ENCODE measurements at regions not wholly inside any gene's neighbourhood (a gene's known extent, or its start where the extent isn't known, plus 50 kb on each side); places are given as distances from the start of the nearest gene placed in this dataset.

- no peak overlapping the region; the same call in 1 of the 2 replicates for H3K14ac ChIP-seq (ENCODE audit: insufficient read depth, low read length)
- no peak overlapping the region for H2BK12ac ChIP-seq (ENCODE audit: insufficient read length, low read depth, low read length)
- H4K91ac ChIP-seq (ENCODE audit: insufficient read length, low read depth, low read length) = no peak overlapping the region
- H3K79me1 ChIP-seq (ENCODE audit: insufficient read depth, low read depth, low read length, poor library complexity, severe bottlenecking) = no peaks in the 10 kb centered on the region
- H3K27ac Mint-ChIP-seq = peak overlapping the region; percentile 2 to 79 (median 31); a peak in 6 of 7 replicates
- peak overlapping the region; percentile 70 for H3T11ph ChIP-seq (ENCODE audit: low read length)
- no peaks in the 10 kb centered on the region for H3K27me3 Mint-ChIP-seq (ENCODE audit: low read depth)
- no peak overlapping the region for H2BK5ac ChIP-seq (ENCODE audit: insufficient read length, low read length)
- no peak overlapping the region for H3K56ac ChIP-seq (ENCODE audit: insufficient read length, low read depth, low read length)
- no peak overlapping the region for H3K23ac ChIP-seq (ENCODE audit: insufficient read length, low read depth, low read length)
- H3K18ac ChIP-seq (ENCODE audit: insufficient read length, low read depth, low read length) = no peak overlapping the region
- peak overlapping the region; percentile 96 for H2BK20ac ChIP-seq (ENCODE audit: low read depth, low read length, poor library complexity, severe bottlenecking)
- no peaks in the 10 kb centered on the region for H3K27me3 ChIP-seq (ENCODE audit: insufficient read depth, low read length)
- H3K9ac ChIP-seq (ENCODE audit: extremely low read depth, insufficient read length, low read length) = no peak overlapping the region
- no peak overlapping the region for H4K8ac ChIP-seq (replicated peaks; ENCODE audit: insufficient read length, low read depth, low read length)
- no peak overlapping the region for H4K5ac ChIP-seq (ENCODE audit: insufficient read length, low read depth, low read length)
- H3K4ac ChIP-seq (ENCODE audit: low read depth, low read length) = no peak overlapping the region
- no peak overlapping the region for H2AK5ac ChIP-seq (ENCODE audit: insufficient read length, low read length)
- H2BK120ac ChIP-seq (ENCODE audit: low read depth, low read length, poor library complexity, severe bottlenecking) = peak overlapping the region; percentile 88
- no peak overlapping the region for H3K4me3 Mint-ChIP-seq
- H3K4me2 ChIP-seq (ENCODE audit: insufficient read depth, insufficient read length, low read length) = no peak overlapping the region
- no peak overlapping the region for H3K27ac ChIP-seq (ENCODE audit: insufficient read length, low read depth, low read length)
- DNase-seq = no peak
- no peaks in the 10 kb centered on the region for H3K79me2 ChIP-seq (ENCODE audit: insufficient read depth, low read length)
- no peak overlapping the region for H2AFZ ChIP-seq (ENCODE audit: low read length)
- H3K4me1 ChIP-seq (ENCODE audit: insufficient read depth, low read length) = no peaks in the 10 kb centered on the region; the same call in 1 of the 2 replicates
- no peaks in the 10 kb centered on the region for H3K9me3 Mint-ChIP-seq
- H3K4me1 Mint-ChIP-seq = peaks cover 13 to 16% of the 10 kb centered on the region in 2 experiments
- TF ChIP-seq, protein P1, sequence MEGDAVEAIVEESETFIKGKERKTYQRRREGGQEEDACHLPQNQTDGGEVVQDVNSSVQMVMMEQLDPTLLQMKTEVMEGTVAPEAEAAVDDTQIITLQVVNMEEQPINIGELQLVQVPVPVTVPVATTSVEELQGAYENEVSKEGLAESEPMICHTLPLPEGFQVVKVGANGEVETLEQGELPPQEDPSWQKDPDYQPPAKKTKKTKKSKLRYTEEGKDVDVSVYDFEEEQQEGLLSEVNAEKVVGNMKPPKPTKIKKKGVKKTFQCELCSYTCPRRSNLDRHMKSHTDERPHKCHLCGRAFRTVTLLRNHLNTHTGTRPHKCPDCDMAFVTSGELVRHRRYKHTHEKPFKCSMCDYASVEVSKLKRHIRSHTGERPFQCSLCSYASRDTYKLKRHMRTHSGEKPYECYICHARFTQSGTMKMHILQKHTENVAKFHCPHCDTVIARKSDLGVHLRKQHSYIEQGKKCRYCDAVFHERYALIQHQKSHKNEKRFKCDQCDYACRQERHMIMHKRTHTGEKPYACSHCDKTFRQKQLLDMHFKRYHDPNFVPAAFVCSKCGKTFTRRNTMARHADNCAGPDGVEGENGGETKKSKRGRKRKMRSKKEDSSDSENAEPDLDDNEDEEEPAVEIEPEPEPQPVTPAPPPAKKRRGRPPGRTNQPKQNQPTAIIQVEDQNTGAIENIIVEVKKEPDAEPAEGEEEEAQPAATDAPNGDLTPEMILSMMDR (conservative IDR thresholded peaks at IDR 0.05) = no peak
- H2BK15ac ChIP-seq (ENCODE audit: low read depth, low read length) = no peak overlapping the region
- no CpG with 5 or more reads among the region's 3 CpGs for WGBS (ENCODE audit: extremely low coverage, insufficient read length, low lambda C conversion rate)
- peaks cover 0 to under 1% (median 0%) of the 10 kb centered on the region in 3 experiments; a peak in 1 of 7 replicates for H3K36me3 Mint-ChIP-seq (ENCODE audit: insufficient read depth in 1 of 3, low read depth in 3 of 3)
- no peaks in the 10 kb centered on the region for H3K9me3 ChIP-seq (ENCODE audit: control insufficient read depth, low read depth, low read length)
- no peaks in the 10 kb centered on the region for H4K20me1 ChIP-seq (ENCODE audit: control insufficient read depth, insufficient read depth, insufficient read length)
- no peaks in the 10 kb centered on the region for H3K23me2 ChIP-seq (ENCODE audit: insufficient read length, low read depth, low read length, poor library complexity, severe bottlenecking)
Observed at GRCh38 chr5:116953251-116953930, 378.8 kb upstream of the SEMA6A start.
